Erythroblast (primary cell): ENCODE measurements at regions not wholly inside any gene's neighbourhood (a gene's known extent, or its start where the extent isn't known, plus 50 kb on each side); places are given as distances from the start of the nearest gene placed in this dataset.

ENCODE experiments used
- DNase-seq, 2 experiments: peaks; one replicate each; lab custom pipeline; 2025; lab: John Stamatoyannopoulos, UW
- GATA1 ChIP-seq: IDR thresholded peaks from 2 replicates; pipeline ENCODE4 v1.6.1; 2011; ENCODE audit warnings: low read depth, mild to moderate bottlenecking, control low read depth, low read length, moderate library complexity
- POLR2A ChIP-seq: IDR thresholded peaks from 2 replicates; pipeline ENCODE4 v1.6.1; 2011; ENCODE audit warnings: mild to moderate bottlenecking, low read length

DNA sequence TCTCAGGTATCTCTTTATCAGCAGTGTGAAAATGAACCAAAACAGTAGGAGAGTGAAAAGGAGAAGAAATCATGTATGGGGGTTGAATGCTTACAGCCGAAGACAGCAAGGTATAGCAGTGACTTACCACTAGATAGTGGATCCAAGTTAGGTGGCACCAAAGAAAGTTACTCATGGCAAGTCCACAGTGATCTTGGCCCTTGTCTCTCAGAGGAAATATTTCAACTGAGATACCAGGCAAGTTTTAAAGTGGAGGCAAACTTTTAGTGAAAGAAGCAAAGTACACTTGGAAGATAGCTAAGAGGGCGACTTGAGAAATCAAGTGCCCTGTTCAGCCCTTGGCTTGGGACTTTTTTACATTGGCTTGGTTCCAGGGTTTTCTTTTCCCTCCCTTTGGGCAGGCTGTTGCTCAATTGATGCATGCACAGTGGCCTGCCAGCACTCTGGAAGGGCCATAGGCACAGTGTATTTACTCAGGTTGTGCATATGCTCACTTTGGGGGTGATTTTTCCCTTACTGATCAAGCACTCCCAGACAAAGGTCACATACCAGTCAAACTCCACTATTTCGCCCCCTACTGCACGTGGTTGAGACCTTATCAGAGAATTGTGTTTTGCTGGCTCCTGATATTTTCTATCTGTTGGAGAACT, 329.5 kb upstream of the KHDRBS2 start:
- TF ChIP-seq POLR2A = no peak
- no peak for TF ChIP-seq GATA1
- DNase-seq = peak in 1 of 2 experiments; percentile 34

DNA sequence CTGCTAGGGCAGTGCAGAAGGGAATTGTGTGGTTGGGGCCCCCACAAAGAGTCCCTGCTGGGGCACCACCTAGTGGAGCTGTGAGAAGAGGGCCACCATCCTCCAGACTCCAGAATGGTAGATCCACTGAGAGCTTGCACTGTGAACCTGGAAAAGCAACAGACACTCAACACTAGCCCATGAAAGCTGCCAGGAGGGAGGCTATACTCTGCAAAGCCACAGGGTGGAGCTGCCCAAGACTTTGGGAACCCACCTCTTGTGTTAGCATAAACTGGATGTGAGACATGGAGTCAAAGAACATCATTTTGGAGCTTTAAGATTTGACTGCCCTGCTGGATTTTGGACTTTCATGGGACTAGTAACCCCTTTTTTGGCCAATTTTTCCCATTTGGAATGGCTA, 328.4 kb upstream of the KHDRBS2 start:
- DNase-seq = no peak
- TF ChIP-seq GATA1 = no peak
- TF ChIP-seq POLR2A = no peak

DNA sequence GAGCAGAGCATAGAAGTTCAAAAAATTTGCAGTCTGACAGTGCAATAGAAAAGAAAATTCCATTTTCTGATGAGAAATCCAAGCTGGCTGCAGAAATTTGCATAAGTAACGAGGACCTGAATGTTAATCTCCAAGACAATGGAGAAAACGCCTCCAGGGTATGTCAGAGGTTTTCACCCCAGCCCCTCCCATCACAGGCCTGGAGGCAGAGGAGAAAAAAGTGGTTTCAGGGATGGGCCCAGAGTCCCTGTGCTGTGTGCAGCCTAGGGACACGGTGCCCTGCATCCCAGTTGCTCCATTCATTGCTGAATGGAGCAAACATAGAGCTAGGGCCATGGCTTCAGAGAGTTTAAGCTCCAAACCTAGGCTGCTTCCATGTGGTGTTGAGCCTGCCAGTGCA, 327.9 kb upstream of the KHDRBS2 start:
- TF ChIP-seq POLR2A (no peak), GATA1 (no peak)

GRCh38 chr6:62612471-62612870, 326.4 kb upstream of the KHDRBS2 start:
- DNase-seq = no peak
- TF ChIP-seq POLR2A (no peak), GATA1 (no peak)

More for the DNA sequence above, 327.9 kb upstream of the KHDRBS2 start:
- no peak for DNase-seq

DNA sequence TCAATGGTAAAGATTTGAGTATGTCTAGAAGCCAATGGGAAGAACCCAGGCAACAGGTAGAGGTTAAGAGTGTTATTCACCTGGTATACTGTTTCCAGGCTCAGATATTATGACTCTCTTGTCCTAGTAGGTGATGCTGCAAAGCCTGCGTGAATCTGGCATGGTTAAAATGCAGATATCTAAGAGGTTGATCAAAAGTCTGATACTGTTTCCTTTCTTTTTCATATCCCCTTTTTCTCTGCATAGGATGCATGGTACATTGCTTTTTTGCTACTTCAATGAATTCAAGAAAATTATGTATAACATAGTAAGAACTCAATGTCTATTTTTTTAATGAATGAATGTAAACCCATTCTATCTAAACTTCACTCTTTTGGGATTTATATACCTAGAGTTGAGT, 284.3 kb upstream of the KHDRBS2 start:
- no peak for DNase-seq
- no peak for TF ChIP-seq GATA1
- TF ChIP-seq POLR2A = no peak

DNA sequence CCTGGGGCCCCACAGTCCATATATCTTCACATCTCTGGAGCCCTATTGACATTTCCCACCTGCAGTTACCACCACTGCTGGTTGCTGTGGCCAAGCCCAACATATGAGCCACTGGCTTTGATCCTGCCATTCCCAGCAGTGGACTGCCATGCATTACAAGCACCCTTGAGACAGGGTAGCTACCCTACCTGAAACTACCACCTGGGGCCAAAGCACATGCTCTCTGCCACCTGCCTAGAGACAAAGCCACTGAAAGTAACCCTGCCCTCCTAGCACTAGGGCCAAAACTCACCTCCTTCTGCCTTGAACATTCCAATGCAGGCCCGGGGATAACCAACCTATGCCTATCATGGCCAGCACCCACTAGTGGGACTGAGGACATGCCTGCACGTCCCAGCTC, 255.5 kb upstream of the KHDRBS2 start:
- TF ChIP-seq GATA1 (no peak), POLR2A (no peak)

DNA sequence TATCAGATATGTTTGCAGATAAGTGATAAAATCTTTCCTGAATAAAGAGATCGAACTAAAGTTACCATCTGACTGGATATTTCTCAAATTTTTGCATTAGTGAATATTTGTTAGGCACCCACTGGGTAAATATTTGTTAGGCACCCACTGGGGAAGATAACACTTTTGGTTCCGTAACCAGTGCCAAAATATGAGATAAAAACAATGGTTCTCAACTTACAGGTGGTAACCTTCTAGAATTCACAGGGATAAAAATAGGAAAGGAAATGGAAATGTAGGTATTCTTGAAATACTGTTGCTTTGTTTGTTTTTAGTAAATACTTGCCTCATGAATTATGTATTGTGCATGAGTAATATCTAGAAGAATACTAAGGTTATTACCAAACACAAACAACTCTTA, 245.0 kb upstream of the KHDRBS2 start:
- DNase-seq = no peak
- TF ChIP-seq GATA1 (no peak), POLR2A (no peak)

More for the DNA sequence above, 255.5 kb upstream of the KHDRBS2 start:
- DNase-seq = no peak

GRCh38 chr6:62528894-62529526, 243.0 kb upstream of the KHDRBS2 start:
- TF ChIP-seq GATA1 = no peak
- no peak for DNase-seq

DNA sequence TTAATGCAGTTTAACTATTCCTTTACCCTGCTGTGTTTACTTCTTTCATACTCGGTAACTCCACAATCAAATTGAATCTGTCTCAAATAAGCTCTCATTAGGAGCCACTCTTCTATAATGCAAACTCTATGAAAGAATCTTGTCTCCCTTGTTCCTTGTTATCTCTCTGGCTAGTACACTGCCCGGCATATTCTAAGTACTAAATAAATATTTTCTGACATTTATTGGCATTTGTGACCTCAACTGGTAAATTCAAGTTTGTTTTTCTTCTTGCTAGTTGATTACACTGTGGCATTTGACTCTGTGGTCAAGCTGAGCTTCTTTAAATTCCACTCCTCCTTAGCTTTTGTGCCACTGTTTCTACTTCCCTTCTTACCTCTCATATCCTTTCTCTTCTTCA, 237.6 kb upstream of the KHDRBS2 start:
- no peak for TF ChIP-seq POLR2A
- TF ChIP-seq GATA1 = no peak
- no peak for DNase-seq

- no peak for DNase-seq
- no peak for TF ChIP-seq GATA1
These were observed 233.5 kb upstream of the KHDRBS2 start for GRCh38 chr6:62519574-62519973.

DNA sequence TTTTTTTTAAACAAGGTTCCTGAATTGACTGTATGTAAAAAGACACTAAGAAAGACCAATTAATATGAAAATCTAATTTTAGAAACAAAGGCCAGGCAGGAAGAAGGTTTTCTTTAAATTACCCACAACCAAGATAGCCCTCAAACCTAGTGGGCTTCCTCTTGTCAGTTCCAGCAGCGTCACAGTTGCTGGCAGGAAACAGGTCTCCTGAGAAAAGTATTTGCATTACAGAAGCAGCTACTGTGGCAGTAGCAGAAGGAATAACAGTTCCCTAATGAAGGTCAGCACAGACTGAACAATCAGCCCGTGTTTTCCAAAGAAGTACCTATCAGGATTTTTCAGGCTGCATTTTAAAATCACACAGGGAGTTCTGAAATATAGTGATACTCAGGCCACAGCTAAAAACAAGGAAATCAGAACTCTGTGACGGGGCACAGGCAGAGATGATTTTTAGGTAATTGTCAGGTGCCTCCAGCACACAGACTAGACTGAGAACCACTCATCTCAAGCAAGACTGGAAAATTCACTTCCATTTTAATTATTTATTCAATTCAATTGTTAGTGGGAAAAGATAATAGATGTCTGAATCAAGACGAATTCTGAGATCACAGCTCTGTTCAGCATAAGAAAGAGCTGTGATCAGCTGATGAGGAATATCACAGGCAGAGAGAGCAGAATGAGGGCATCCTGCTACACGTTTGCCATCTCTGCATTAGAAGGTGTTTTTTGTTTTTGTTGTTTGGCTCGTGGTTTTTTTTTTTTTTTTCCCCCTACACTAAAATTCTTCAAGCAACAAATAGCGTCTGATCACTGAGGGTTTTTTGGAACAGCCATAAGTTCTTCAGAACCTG, 230.5 kb upstream of the KHDRBS2 start:
- no peak for DNase-seq
- TF ChIP-seq POLR2A (no peak), GATA1 (no peak)

GRCh38 chr6:62492192-62492822, 206.3 kb upstream of the KHDRBS2 start:
- TF ChIP-seq GATA1 (no peak), POLR2A (no peak)
- no peak for DNase-seq

- DNase-seq = no peak
- no peak for TF ChIP-seq POLR2A
- no peak for TF ChIP-seq GATA1
These were observed 194.5 kb upstream of the KHDRBS2 start for GRCh38 chr6:62480544-62480943.
